Transverse colon (tissue), 4 donors: ENCODE measurements at regions not wholly inside any gene's neighbourhood (a gene's known extent, or its start where the extent isn't known, plus 50 kb on each side); places are given as distances from the start of the nearest gene placed in this dataset.

ENCODE experiments used
- DNase-seq: peaks from one replicate; pipeline ENCODE4 v3.0.0-alpha.2; 2019
- H3K27ac ChIP-seq, 4 donors: fragments of 200-600 bp; sonication (generic); 2 replicates each; pipeline ENCODE4 v1.5.1; 2016 to 2018; ENCODE audit warnings: inconsistent platforms in 4 of 4
- H3K27me3 ChIP-seq: fragments of 200-600 bp; sonication (generic); 2 replicates; pipeline ENCODE4 v1.5.1; 2017; ENCODE audit warnings: inconsistent platforms
- H3K36me3 ChIP-seq, 4 donors: fragments of 200-600 bp; sonication (generic); 2 replicates each; pipeline ENCODE4 v1.5.1; 2017 to 2019; ENCODE audit warnings: inconsistent platforms in 4 of 4
- H3K4me1 ChIP-seq, 4 donors: fragments of 200-600 bp; sonication (generic); 2 replicates each; pipeline ENCODE4 v1.5.1; 2017 to 2020; ENCODE audit warnings: inconsistent platforms in 4 of 4
- H3K4me3 ChIP-seq, 4 donors: fragments of 200-600 bp; sonication (generic); 1 replicate in 1 of 4; 2 replicates in 3 of 4; pipeline versions ENCODE4 v1.5.1 to v1.6.1; 2017 to 2019; ENCODE audit warnings: inconsistent platforms in 4 of 4
- H3K9me3 ChIP-seq, 2 donors: fragments of 200-600 bp; sonication (generic); 2 replicates each; pipeline ENCODE4 v1.5.1; 2017 to 2019; ENCODE audit warnings: inconsistent platforms in 2 of 2
- EP300 ChIP-seq: sonication (generic); formaldehyde crosslinking; IDR thresholded peaks from one replicate; pipeline ENCODE4 v1.6.1; 2017; ENCODE audit warnings: antibody characterized with exemption, low read depth
- POLR2A ChIP-seq: fragments of 450-650 bp; IDR thresholded peaks from one replicate; pipeline ENCODE4 v1.6.1; 2016; ENCODE audit warnings: antibody characterized with exemption, mild to moderate bottlenecking, moderate library complexity
- POLR2AphosphoS5 ChIP-seq, 3 donors: sonication (generic); formaldehyde crosslinking; IDR thresholded peaks; one replicate each; pipeline ENCODE4 v1.6.1; 2016; ENCODE audit warnings: antibody characterized with exemption in 3 of 3
- WGBS, 2 donors: methylation state at CpG; one replicate each; pipeline ENCODE4 v1.1.5; 2018; ENCODE audit warnings: low coverage in 1 of 2; 5-methylcytosine and 5-hydroxymethylcytosine counted together
- in situ Hi-C, 4 donors: fragments of 200-750 bp; cut with MboI; loops; one replicate each; pipeline versions ENCODE4 v1.15.0 to v1.15.1; 2017; ENCODE audit warnings: low sequenced_read_pairs in 3 of 4, low pct_ligation_motif_present in 1 of 4, low pct_unique_long_range_greater_than_20kb in 1 of 4
- intact Hi-C: fragments of 100-400 bp; cut with DNase I; formaldehyde crosslinking; loops from one replicate; pipeline ENCODE4 v1.15.1; 2023; ENCODE audit warnings: low total_unique reads
- TF ChIP-seq, protein P1 (sequence below), 5 experiments: fragments of 200-600 bp in 3 of 5; fragments of 450-650 bp in 2 of 5; sonication (generic) in 3 of 5; IDR thresholded peaks; 1 replicate in 2 of 5; 2 replicates in 3 of 5; pipeline ENCODE4 v1.5.1; 2016 to 2017; ENCODE audit warnings: antibody characterized with exemption in 5 of 5, inconsistent platforms in 3 of 5, mild to moderate bottlenecking in 2 of 5, moderate library complexity in 1 of 5

DNA sequence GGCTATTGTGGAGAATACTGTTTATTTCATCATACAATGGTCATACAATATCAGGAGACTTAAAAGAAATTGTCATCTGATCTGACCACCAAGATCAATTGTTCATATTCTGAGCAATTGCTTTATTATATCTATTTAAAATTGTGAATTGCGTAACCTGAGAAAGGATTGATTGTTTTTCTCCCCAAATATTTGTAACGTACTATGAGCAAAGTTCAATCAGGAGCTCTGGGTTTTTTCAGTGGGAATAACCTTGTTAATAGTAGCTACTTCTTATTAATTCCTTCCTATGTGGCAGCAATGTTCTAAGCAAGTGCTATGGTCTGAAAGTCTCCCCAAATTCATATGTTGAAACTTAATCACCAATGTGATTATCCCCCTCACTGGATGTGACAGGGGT lies 323.1 kb downstream of the ZPLD1 start:
- H3K27me3 ChIP-seq: no peaks in the 10 kb centered on the region
- DNase-seq: no peak
- no peaks in the 10 kb centered on the region for H3K9me3 ChIP-seq
- H3K36me3 ChIP-seq: no peaks in the 10 kb centered on the region
- H3K4me3 ChIP-seq: no peak overlapping the region
- in situ Hi-C loops (no loop called here), intact Hi-C loops (no loop called here)
- no peak overlapping the region for H3K27ac ChIP-seq
- TF ChIP-seq POLR2A (no peak), EP300 (no peak)
- no peaks in the 10 kb centered on the region for H3K4me1 ChIP-seq
- WGBS, 2 donors: 68 to 76% methylated on average over 2 of the region's 2 CpGs

DNA sequence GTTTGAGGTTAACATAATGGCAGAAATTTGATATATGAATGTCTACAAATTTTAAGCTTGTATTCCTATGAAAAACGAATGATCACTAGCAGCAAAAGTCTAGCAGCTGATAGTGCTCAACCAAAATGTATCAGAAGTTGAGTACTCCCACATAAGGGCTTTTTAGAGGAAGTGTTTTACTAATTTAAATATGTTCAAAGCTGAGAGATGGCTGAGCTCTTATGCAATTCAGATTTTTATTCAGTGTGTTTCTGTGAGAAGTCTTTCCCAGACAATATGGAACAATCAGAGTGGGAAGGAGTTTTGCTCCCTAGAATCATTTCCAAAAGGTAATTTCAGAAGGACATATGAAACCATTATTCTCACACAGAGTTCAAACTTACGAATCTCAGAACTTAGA lies 327.0 kb downstream of the ZPLD1 start:
- no peak for DNase-seq
- intact Hi-C loops: no loop called here
- no peak overlapping the region for H3K4me3 ChIP-seq
- in situ Hi-C loops: no loop called here
- H3K27me3 ChIP-seq: no peaks in the 10 kb centered on the region
- no peak overlapping the region for H3K27ac ChIP-seq
- TF ChIP-seq EP300 (no peak), POLR2A (no peak), POLR2AphosphoS5 (IDR thresholded peaks at IDR 0.05) (no peak)
- TF ChIP-seq, protein P1, sequence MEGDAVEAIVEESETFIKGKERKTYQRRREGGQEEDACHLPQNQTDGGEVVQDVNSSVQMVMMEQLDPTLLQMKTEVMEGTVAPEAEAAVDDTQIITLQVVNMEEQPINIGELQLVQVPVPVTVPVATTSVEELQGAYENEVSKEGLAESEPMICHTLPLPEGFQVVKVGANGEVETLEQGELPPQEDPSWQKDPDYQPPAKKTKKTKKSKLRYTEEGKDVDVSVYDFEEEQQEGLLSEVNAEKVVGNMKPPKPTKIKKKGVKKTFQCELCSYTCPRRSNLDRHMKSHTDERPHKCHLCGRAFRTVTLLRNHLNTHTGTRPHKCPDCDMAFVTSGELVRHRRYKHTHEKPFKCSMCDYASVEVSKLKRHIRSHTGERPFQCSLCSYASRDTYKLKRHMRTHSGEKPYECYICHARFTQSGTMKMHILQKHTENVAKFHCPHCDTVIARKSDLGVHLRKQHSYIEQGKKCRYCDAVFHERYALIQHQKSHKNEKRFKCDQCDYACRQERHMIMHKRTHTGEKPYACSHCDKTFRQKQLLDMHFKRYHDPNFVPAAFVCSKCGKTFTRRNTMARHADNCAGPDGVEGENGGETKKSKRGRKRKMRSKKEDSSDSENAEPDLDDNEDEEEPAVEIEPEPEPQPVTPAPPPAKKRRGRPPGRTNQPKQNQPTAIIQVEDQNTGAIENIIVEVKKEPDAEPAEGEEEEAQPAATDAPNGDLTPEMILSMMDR (IDR thresholded peaks at IDR 0.05): no peak
- H3K9me3 ChIP-seq: no peaks in the 10 kb centered on the region
- no peaks in the 10 kb centered on the region for H3K4me1 ChIP-seq
- no peaks in the 10 kb centered on the region for H3K36me3 ChIP-seq
- WGBS, 2 donors: 50 to 53% methylated on average over 2 of the region's 2 CpGs

DNA sequence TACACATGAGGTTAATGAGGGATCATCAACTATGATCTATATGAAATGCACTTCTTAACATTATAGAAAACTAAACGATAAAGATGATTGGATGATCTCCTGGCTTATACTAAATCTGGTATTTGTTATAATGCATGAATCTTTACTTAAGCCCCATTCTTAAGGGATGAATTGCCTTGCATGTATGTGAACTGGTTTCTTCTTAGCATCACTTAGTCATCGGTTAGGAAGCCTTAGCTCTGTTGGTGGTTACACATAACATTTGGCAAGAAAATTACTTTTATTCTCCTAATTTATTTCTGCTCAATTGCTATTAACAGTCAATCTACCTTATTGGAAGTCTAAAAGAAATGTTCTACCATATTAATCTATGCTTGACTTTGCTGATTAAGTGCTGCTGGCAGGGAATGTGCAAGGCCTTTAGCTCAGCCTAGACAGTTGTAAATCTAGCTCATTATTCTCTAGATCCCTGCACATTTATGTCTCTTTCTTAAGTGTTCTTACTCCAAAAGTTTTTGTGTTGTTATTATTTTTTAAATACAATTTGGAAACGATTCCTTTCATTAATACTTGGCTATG lies 356.0 kb downstream of the ZPLD1 start:
- no peak for DNase-seq
- WGBS, 2 donors: 66 to 72% methylated on average over 3 of the region's 3 CpGs

DNA sequence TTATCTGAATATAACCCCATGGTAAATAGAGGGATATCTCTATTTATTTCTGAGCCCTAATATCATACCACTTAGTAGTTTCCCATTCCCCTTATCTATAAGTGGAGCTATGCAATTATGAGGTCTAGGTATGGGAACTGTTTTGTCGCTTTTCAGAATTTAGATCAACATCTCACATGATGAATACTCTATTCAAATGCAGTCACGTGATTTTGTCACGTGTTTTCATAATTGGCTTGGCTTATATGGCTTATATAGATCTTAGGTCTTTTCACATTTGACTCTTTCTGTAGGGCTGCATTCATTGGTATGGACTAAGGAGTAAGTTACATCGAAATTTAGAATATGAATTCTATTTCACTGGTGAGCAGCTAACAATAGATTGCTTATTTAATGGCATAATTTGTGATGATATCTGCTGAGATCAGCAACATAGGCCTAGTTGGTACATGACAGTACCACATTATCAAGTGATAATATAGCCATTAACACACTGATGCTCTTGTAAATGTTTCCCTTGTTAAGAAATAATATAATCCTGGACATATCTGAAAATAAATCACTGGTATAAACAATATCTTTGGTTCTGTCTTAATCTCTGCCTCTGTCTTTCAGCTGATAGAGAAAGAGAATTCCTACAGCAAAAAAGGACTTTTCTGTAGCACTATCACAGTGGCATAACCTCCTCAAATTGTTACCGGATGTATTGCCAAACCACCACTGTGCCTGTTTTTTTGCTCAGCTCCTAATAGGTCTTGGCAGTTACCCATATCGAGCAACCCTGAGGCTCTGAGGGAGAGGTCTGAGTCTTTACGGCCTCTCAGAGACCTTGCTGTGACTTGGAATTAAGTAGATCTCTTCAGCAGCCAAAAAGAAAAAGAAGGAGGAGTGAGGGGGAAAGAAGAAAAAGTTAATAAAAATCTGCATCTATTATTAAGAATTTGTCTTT lies 357.1 kb downstream of the ZPLD1 start:
- intact Hi-C loops (no loop called here), in situ Hi-C loops (no loop called here)
- Histone ChIP-seq H3K4me3 (no peak overlapping the region), H3K36me3 (no peaks in the 10 kb centered on the region), H3K4me1 (no peaks in the 10 kb centered on the region), H3K9me3 (no peaks in the 10 kb centered on the region), H3K27ac (no peak overlapping the region), H3K27me3 (no peaks in the 10 kb centered on the region)
- 60 to 63% methylated on average over 5 to 7 of the region's 7 CpGs for WGBS, 2 donors
- TF ChIP-seq EP300 (no peak), POLR2AphosphoS5 (IDR thresholded peaks at IDR 0.05) (no peak), POLR2A (no peak)
- TF ChIP-seq, protein P1 (IDR thresholded peaks at IDR 0.05): no peak
- no peak for DNase-seq

More for the DNA sequence above, 356.0 kb downstream of the ZPLD1 start:
- Histone ChIP-seq H3K36me3 (no peaks in the 10 kb centered on the region), H3K4me3 (no peak overlapping the region), H3K27me3 (no peaks in the 10 kb centered on the region), H3K27ac (no peak overlapping the region), H3K4me1 (no peaks in the 10 kb centered on the region), H3K9me3 (no peaks in the 10 kb centered on the region)
- intact Hi-C loops: no loop called here
- in situ Hi-C loops: no loop called here
- TF ChIP-seq EP300 (no peak), POLR2A (no peak), POLR2AphosphoS5 (IDR thresholded peaks at IDR 0.05) (no peak)
- TF ChIP-seq, protein P1 (IDR thresholded peaks at IDR 0.05): no peak
